ENCODE measurements at regions not wholly inside any gene's neighbourhood (a gene's known extent, or its start where the extent isn't known, plus 50 kb on each side); places are given as distances from the start of the nearest gene placed in this dataset.

DNA sequence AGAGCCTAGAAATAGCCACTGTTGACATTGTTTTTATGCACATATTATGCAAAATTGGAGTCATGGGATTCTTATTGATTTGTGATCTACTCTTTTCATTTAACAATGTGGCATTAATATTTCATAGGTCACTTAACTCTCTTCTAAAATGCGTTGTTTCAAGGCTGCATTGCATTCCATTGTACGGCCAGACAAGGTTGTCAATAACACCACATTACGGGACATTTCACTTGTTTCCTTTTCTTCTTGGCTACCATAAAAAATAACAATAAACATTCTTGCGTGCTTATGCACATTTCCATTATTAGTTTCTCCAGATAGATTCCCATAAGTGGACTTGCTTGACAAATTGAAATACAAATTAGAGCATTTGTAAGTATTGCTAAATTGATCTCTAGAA lies 120.8 kb upstream of the TMCC3 start:
- DNase-seq: no peak
- peaks cover 0 to 3% (median 0%) of the 10 kb centered on the region in 3 donors for H3K9me3 ChIP-seq
- no peak overlapping the region for H3K27ac ChIP-seq
- H3K4me3 ChIP-seq: no peak overlapping the region
- H3K36me3 ChIP-seq: no peaks in the 10 kb centered on the region
- intact Hi-C loops (cut with DNase I; ENCODE audit: low total_unique reads): no loop called here
- H3K4me1 ChIP-seq: peaks cover 0 to 16% (median 9%) of the 10 kb centered on the region in 4 donors
- TF ChIP-seq, protein P1, sequence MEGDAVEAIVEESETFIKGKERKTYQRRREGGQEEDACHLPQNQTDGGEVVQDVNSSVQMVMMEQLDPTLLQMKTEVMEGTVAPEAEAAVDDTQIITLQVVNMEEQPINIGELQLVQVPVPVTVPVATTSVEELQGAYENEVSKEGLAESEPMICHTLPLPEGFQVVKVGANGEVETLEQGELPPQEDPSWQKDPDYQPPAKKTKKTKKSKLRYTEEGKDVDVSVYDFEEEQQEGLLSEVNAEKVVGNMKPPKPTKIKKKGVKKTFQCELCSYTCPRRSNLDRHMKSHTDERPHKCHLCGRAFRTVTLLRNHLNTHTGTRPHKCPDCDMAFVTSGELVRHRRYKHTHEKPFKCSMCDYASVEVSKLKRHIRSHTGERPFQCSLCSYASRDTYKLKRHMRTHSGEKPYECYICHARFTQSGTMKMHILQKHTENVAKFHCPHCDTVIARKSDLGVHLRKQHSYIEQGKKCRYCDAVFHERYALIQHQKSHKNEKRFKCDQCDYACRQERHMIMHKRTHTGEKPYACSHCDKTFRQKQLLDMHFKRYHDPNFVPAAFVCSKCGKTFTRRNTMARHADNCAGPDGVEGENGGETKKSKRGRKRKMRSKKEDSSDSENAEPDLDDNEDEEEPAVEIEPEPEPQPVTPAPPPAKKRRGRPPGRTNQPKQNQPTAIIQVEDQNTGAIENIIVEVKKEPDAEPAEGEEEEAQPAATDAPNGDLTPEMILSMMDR (IDR thresholded peaks at IDR 0.05): no peak
- no peaks in the 10 kb centered on the region for H3K27me3 ChIP-seq

DNA sequence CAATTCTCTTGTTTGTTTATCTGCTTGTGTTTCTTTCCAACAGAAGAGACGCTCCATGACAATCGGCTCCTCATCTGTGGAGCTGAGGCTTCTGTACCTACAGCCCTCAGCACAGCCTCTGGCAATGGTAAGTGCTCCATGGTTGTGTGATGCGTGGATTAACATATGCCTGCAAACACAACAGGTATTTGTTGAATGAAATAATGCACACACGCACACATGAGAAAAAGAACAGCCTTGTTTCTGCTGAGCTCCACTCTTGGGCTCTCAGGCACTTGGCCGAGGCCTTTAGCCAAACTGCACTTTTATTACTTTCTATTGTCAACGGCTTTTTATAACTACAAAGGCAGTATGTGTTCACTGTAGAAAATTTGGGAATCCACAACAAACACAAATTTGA lies 120.4 kb upstream of the TMCC3 start:
- intact Hi-C loops (cut with DNase I; ENCODE audit: low total_unique reads): no loop called here
- Histone ChIP-seq H3K27me3 (no peaks in the 10 kb centered on the region), H3K36me3 (no peaks in the 10 kb centered on the region), H3K4me3 (no peak overlapping the region), H3K27ac (no peak overlapping the region), H3K9me3 (peaks cover 0 to 3% (median 0%) of the 10 kb centered on the region in 3 donors), H3K4me1 (peaks cover 0 to 16% (median 9%) of the 10 kb centered on the region in 4 donors)
- DNase-seq: no peak
- TF ChIP-seq, protein P1 (IDR thresholded peaks at IDR 0.05): no peak

GRCh38 chr12:94769776-94770759 lies 119.7 kb upstream of the TMCC3 start:
- no peaks in the 10 kb centered on the region for H3K27me3 ChIP-seq
- TF ChIP-seq, protein P1 (IDR thresholded peaks at IDR 0.05): no peak
- no peak for DNase-seq
- intact Hi-C loops (cut with DNase I; ENCODE audit: low total_unique reads): loop anchor here (5.0 kb wide), 1 partner anchor 223 kb away; no protein-coding TSS in a partner anchor
- no peak overlapping the region for H3K4me3 ChIP-seq
- H3K36me3 ChIP-seq: no peaks in the 10 kb centered on the region
- peaks cover 0 to 3% (median 0%) of the 10 kb centered on the region in 3 donors for H3K9me3 ChIP-seq
- peaks cover 0 to 16% (median 9%) of the 10 kb centered on the region in 4 donors for H3K4me1 ChIP-seq
- H3K27ac ChIP-seq: no peak overlapping the region

GRCh38 chr12:94769047-94769420 lies 118.7 kb upstream of the TMCC3 start:
- Histone ChIP-seq H3K4me1 (peaks cover 0 to 16% (median 9%) of the 10 kb centered on the region in 4 donors), H3K9me3 (peaks cover 0 to 2% (median 0%) of the 10 kb centered on the region in 3 donors), H3K4me3 (no peak overlapping the region), H3K27me3 (no peaks in the 10 kb centered on the region), H3K36me3 (no peaks in the 10 kb centered on the region), H3K27ac (no peak overlapping the region)
- DNase-seq: no peak
- TF ChIP-seq, protein P1 (IDR thresholded peaks at IDR 0.05): no peak
- intact Hi-C loops (cut with DNase I; ENCODE audit: low total_unique reads): loop anchor here (5.0 kb wide), 1 partner anchor 222 kb away; no protein-coding TSS in a partner anchor

DNA sequence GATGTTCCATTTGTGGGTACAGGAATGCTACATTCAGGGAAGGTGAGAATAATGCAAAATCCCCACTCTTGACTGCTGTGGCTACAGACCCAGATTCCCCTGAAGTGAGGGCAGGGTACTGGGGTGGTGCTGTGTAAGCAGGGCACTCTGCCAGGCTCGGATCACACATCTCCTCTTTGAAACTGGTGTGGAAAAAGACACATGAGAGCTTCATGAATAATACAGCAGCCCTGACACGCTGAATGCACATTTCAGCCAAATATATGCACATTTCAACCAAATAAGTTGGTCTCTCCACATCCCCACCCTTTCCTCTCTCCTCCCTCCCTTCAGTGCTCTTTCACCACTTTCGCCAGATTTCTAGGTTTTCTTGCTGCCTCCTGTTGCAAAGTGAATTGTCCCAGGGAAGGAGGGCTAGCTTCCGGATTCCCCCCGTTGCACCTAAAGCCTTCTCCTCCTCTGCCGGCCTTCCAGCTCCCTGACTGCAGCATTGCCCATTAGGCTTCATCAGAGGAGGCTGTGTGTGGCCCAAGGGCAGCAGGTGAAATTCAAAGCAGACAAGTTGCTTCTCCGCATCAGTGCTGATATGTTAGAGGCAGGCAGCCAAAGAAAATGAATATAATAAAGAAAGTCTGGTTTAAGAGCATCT lies 118.2 kb upstream of the TMCC3 start:
- Histone ChIP-seq H3K36me3 (no peaks in the 10 kb centered on the region), H3K27me3 (no peaks in the 10 kb centered on the region), H3K4me3 (no peak overlapping the region), H3K9me3 (no peaks in the 10 kb centered on the region), H3K4me1 (peaks cover 0 to 16% (median 9%) of the 10 kb centered on the region in 4 donors), H3K27ac (no peak overlapping the region)
- no peak for DNase-seq
- intact Hi-C loops (cut with DNase I; ENCODE audit: low total_unique reads): loop anchor here (5.0 kb wide), 1 partner anchor 221 kb away; no protein-coding TSS in a partner anchor
- TF ChIP-seq, protein P1 (IDR thresholded peaks at IDR 0.05): no peak

Data from tibial artery (tissue), 4 donors.